Spleen (tissue), 11 donors: ENCODE measurements at regions not wholly inside any gene's neighbourhood (a gene's known extent, or its start where the extent isn't known, plus 50 kb on each side); places are given as distances from the start of the nearest gene placed in this dataset.
A peak's percentile ranks its signal among the peaks of the same experiment; 100 is the strongest.

Experiments
- DNase-seq: peaks from one replicate; pipeline ENCODE4 v3.0.0-alpha.2; 2020
- H3K27ac ChIP-seq, 8 donors: fragments of 200-600 bp; sonication (generic) in 7 of 8; 1 replicate in 4 of 8; 2 replicates in 4 of 8; pipeline versions ENCODE4 v1.5.0 to v1.8.0; 2016 to 2021; ENCODE audit warnings: inconsistent platforms in 4 of 8, mild to moderate bottlenecking in 4 of 8, moderate library complexity in 1 of 8
- H3K27me3 ChIP-seq, 7 donors: fragments of 200-600 bp; sonication (generic) in 6 of 7; replicated peaks in 1 of 7; 1 replicate in 4 of 7; 2 replicates in 3 of 7; pipeline versions ENCODE4 v1.5.0 to v1.8.0; 2016 to 2021; ENCODE audit warnings: inconsistent platforms in 3 of 7, mild to moderate bottlenecking in 1 of 7
- H3K36me3 ChIP-seq, 6 donors: fragments of 200-600 bp; sonication (generic) in 5 of 6; 1 replicate in 4 of 6; 2 replicates in 2 of 6; pipeline versions ENCODE4 v1.5.0 to v1.8.0; 2016 to 2021; ENCODE audit warnings: inconsistent platforms in 2 of 6
- H3K4me1 ChIP-seq, 6 donors: fragments of 200-600 bp; sonication (generic) in 5 of 6; 1 replicate in 3 of 6; 2 replicates in 3 of 6; pipeline versions ENCODE4 v1.5.0 to v1.8.0; 2016 to 2021; ENCODE audit warnings: inconsistent platforms in 3 of 6
- H3K4me3 ChIP-seq, 8 donors: fragments of 200-600 bp; sonication (generic) in 7 of 8; 1 replicate in 4 of 8; 2 replicates in 4 of 8; pipeline versions ENCODE4 v1.5.0 to v1.8.0; 2016 to 2021; ENCODE audit warnings: inconsistent platforms in 4 of 8, mild to moderate bottlenecking in 4 of 8, moderate library complexity in 2 of 8
- H3K9me3 ChIP-seq, 8 donors: fragments of 200-600 bp; sonication (generic) in 7 of 8; 1 replicate in 4 of 8; 2 replicates in 4 of 8; pipeline versions ENCODE4 v1.5.0 to v1.8.0; 2016 to 2021; ENCODE audit warnings: inconsistent platforms in 4 of 8
- CTCF ChIP-seq, 11 experiments: fragments of 200-600 bp in 7 of 11; fragments of 450-650 bp in 4 of 11; sonication (generic) in 4 of 11; IDR thresholded peaks in 8 of 11; conservative IDR thresholded peaks in 3 of 11; 1 replicate in 7 of 11; 2 replicates in 4 of 11; pipeline versions ENCODE4 v1.4.0 to v1.8.0; 2016 to 2021; ENCODE audit warnings: antibody characterized with exemption in 11 of 11, inconsistent platforms in 4 of 11, mild to moderate bottlenecking in 1 of 11
- POLR2A ChIP-seq, 3 donors: fragments of 450-650 bp; IDR thresholded peaks; one replicate each; pipeline ENCODE4 v1.5.1; 2017; ENCODE audit warnings: antibody characterized with exemption in 3 of 3, mild to moderate bottlenecking in 1 of 3
- POLR2AphosphoS5 ChIP-seq, 3 donors: sonication (generic); formaldehyde crosslinking; IDR thresholded peaks; one replicate each; pipeline ENCODE4 v1.5.1; 2017; ENCODE audit warnings: antibody characterized with exemption in 3 of 3
- WGBS, 5 donors: extraction: QIAGEN DNeasy Blood & Tissue Kit in 3 of 5; methylation state at CpG; one replicate each; pipeline versions ENCODE4 v1.1.5 to v1.1.7; 2013 to 2018; 5-methylcytosine and 5-hydroxymethylcytosine counted together
- intact Hi-C: fragments of 100-400 bp; cut with DNase I; formaldehyde crosslinking; loops from one replicate; pipeline ENCODE4 v1.15.0; 2023; ENCODE audit warnings: low total_unique reads
- donor health status: healthy with polysubstance abuse.
- donor health status: DM: no; HTN: no; CAD: no; lungs with moderate emphysema.
- donor health status: DM: no; HTN: no; CAD: no.
- donor health status: Bipolar disorder and iron deficiency.
- donor health status: healthy.
- donor health status: DM: no; HTN: no; CAD: no.
- donor health status: DM: yes; HTN: yes; CAD: no.

- WGBS, 5 donors, result 38 to 61% (median 58%) methylated on average over 9 to 15 of the region's 15 CpGs
- peak; percentile 67 for DNase-seq
Measured at GRCh38 chr1:5746611-5747425, 245.4 kb downstream of the NPHP4 start.

GRCh38 chr1:5745800-5746610 is 246.2 kb downstream of the NPHP4 start:
- WGBS, 5 donors, result 40 to 45% (median 42%) methylated on average over 16 to 21 of the region's 21 CpGs
- TF ChIP-seq POLR2A (IDR thresholded peaks at IDR 0.05), result no peak
- TF ChIP-seq CTCF (IDR thresholded peaks at IDR 0.05 in 8 of 11, conservative IDR thresholded peaks at IDR 0.05 in 3 of 11), result peak; percentile 52 to 89 (median 80)
- TF ChIP-seq POLR2AphosphoS5 (IDR thresholded peaks at IDR 0.05), result no peak
- H3K4me3 ChIP-seq, result no peak overlapping the region

More at GRCh38 chr1:5746611-5747425, 245.4 kb downstream of the NPHP4 start:
- peaks cover 0 to 57% (median 13%) of the 10 kb centered on the region in 7 donors for H3K27me3 ChIP-seq
- no peaks in the 10 kb centered on the region for H3K36me3 ChIP-seq
- H3K9me3 ChIP-seq, result no peaks in the 10 kb centered on the region
- TF ChIP-seq POLR2AphosphoS5 (IDR thresholded peaks at IDR 0.05), result no peak
- TF ChIP-seq POLR2A (IDR thresholded peaks at IDR 0.05), result no peak
- no peak for TF ChIP-seq CTCF (IDR thresholded peaks at IDR 0.05 in 8 of 11, conservative IDR thresholded peaks at IDR 0.05 in 3 of 11)
- no peak overlapping the region for H3K4me3 ChIP-seq
- no peak overlapping the region for H3K27ac ChIP-seq
- no peaks in the 10 kb centered on the region for H3K4me1 ChIP-seq
- intact Hi-C loops, result loop anchor here (5.0 kb wide), 1 partner anchor 1835 kb away; no protein-coding TSS in a partner anchor

GRCh38 chr1:5744911-5745799 is 247.1 kb downstream of the NPHP4 start:
- Histone ChIP-seq H3K9me3 (no peaks in the 10 kb centered on the region), H3K27me3 (peaks cover 0 to 69% (median 13%) of the 10 kb centered on the region in 7 donors), H3K36me3 (no peaks in the 10 kb centered on the region), H3K27ac (no peak overlapping the region), H3K4me1 (no peaks in the 10 kb centered on the region), H3K4me3 (no peak overlapping the region)
- no peak for TF ChIP-seq POLR2A (IDR thresholded peaks at IDR 0.05)
- TF ChIP-seq POLR2AphosphoS5 (IDR thresholded peaks at IDR 0.05), result no peak
- no peak for TF ChIP-seq CTCF (IDR thresholded peaks at IDR 0.05 in 8 of 11, conservative IDR thresholded peaks at IDR 0.05 in 3 of 11)
- WGBS, 5 donors, result 60 to 69% (median 64%) methylated on average over 25 to 26 of the region's 26 CpGs
- intact Hi-C loops, result loop anchor here (2.0 to 5.0 kb wide), 2 partner anchors 230 to 1833 kb away; no protein-coding TSS in a partner anchor
- peak; percentile 69 for DNase-seq

More at GRCh38 chr1:5745800-5746610, 246.2 kb downstream of the NPHP4 start:
- intact Hi-C loops, result loop anchor here (2.0 to 5.0 kb wide), 2 partner anchors 231 to 1834 kb away; no protein-coding TSS in a partner anchor
- peaks cover 0 to 65% (median 13%) of the 10 kb centered on the region in 7 donors for H3K27me3 ChIP-seq
- H3K36me3 ChIP-seq, result no peaks in the 10 kb centered on the region
- H3K4me1 ChIP-seq, result no peaks in the 10 kb centered on the region
- H3K9me3 ChIP-seq, result no peaks in the 10 kb centered on the region
- peak; percentile 86 for DNase-seq
- H3K27ac ChIP-seq, result no peak overlapping the region
